Ascending aorta (tissue), 2 donors: ENCODE measurements at regions not wholly inside any gene's neighbourhood (a gene's known extent, or its start where the extent isn't known, plus 50 kb on each side); places are given as distances from the start of the nearest gene placed in this dataset.

Experiments used
- DNase-seq, 2 donors: peaks; one replicate each; pipeline ENCODE4 v3.0.0-alpha.2; 2019; ENCODE audit warnings: low spot score in 2 of 2
- H3K27ac ChIP-seq, 2 donors: fragments of 200-600 bp; sonication (generic); one replicate each; pipeline ENCODE4 v1.5.1; 2016 to 2017; ENCODE audit warnings: mild to moderate bottlenecking in 1 of 2
- H3K27me3 ChIP-seq: fragments of 200-600 bp; sonication (generic); one replicate; pipeline ENCODE4 v1.5.1; 2017
- H3K36me3 ChIP-seq, 2 donors: fragments of 200-600 bp; sonication (generic); one replicate each; pipeline ENCODE4 v1.5.1; 2016
- H3K4me1 ChIP-seq, 2 donors: fragments of 200-600 bp; sonication (generic); one replicate each; pipeline ENCODE4 v1.5.1; 2016 to 2017; ENCODE audit warnings: mild to moderate bottlenecking in 1 of 2
- H3K4me3 ChIP-seq, 2 donors: fragments of 200-600 bp; sonication (generic); one replicate each; pipeline ENCODE4 v1.5.1; 2016 to 2017; ENCODE audit warnings: mild to moderate bottlenecking in 1 of 2
- H3K9me3 ChIP-seq, 2 donors: fragments of 200-600 bp; sonication (generic); one replicate each; pipeline ENCODE4 v1.5.1; 2016
- intact Hi-C: fragments of 100-400 bp; cut with DNase I; formaldehyde crosslinking; loops from one replicate; pipeline ENCODE4 v1.15.1; 2023
- TF ChIP-seq, protein P1 (sequence below), 3 experiments: fragments of 200-600 bp in 2 of 3; fragments of 450-650 bp in 1 of 3; sonication (generic) in 2 of 3; IDR thresholded peaks; one replicate each; pipeline ENCODE4 v1.5.1; 2016 to 2019; ENCODE audit warnings: antibody characterized with exemption in 3 of 3, mild to moderate bottlenecking in 1 of 3, moderate library complexity in 1 of 3

DNA sequence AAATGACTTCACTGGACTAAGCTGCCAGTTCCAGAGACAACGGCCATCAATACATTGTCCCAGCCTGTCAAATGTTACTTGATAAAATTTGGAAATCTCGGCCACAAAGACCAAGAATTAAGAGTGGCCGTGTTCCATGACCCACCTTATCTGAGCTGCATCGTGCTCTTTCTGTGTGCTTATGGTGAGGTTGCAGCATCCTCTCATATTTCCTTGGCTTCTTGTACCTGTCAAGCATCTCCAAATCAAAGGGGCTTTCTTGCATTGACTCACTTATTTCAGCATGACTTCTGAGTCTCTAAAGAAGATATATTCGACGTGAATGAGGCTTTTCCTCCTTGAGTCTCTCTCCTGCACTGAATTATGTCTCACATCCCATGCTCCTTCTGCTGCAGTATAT, 421.7 kb downstream of the MCTP2 start:
- Histone ChIP-seq H3K27me3 (no peaks in the 10 kb centered on the region), H3K36me3 (no peaks in the 10 kb centered on the region), H3K4me3 (no peak overlapping the region), H3K27ac (no peak overlapping the region), H3K9me3 (no peaks in the 10 kb centered on the region), H3K4me1 (no peaks in the 10 kb centered on the region)
- TF ChIP-seq, protein P1, sequence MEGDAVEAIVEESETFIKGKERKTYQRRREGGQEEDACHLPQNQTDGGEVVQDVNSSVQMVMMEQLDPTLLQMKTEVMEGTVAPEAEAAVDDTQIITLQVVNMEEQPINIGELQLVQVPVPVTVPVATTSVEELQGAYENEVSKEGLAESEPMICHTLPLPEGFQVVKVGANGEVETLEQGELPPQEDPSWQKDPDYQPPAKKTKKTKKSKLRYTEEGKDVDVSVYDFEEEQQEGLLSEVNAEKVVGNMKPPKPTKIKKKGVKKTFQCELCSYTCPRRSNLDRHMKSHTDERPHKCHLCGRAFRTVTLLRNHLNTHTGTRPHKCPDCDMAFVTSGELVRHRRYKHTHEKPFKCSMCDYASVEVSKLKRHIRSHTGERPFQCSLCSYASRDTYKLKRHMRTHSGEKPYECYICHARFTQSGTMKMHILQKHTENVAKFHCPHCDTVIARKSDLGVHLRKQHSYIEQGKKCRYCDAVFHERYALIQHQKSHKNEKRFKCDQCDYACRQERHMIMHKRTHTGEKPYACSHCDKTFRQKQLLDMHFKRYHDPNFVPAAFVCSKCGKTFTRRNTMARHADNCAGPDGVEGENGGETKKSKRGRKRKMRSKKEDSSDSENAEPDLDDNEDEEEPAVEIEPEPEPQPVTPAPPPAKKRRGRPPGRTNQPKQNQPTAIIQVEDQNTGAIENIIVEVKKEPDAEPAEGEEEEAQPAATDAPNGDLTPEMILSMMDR (IDR thresholded peaks at IDR 0.05): no peak
- intact Hi-C loops: no loop called here
- no peak for DNase-seq

DNA sequence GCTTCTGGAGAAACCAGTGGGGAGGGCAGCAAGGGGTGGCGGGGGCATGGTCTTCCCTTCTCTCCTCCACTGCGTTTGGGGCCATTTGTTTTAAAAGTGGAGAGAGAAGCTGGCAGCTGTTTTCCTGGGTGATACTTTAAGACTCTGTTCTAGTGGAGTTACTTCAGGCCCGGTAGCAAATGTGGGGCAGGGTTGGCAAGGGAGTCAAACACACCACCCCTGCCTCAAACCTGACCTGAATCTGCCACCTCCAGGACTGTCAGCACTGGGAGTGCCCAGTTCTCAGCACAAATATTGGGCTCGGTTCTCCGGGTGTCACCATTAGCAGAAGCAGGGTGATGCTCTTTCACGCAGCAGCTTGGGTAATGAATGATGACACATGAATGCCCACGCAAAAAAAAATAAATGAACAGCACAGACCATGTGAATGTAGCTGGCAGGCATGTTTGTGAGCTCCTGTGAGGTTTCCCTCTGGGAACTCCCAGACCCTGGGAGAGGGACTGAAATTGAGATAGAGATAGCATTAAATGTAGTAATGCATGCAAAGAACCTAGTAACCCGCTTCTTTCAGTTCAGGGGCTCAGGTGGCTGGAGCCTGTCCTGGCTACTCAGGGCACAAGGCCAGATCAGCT, 424.0 kb downstream of the MCTP2 start:
- H3K27me3 ChIP-seq: no peaks in the 10 kb centered on the region
- TF ChIP-seq, protein P1 (IDR thresholded peaks at IDR 0.05): no peak
- no peak for DNase-seq

DNA sequence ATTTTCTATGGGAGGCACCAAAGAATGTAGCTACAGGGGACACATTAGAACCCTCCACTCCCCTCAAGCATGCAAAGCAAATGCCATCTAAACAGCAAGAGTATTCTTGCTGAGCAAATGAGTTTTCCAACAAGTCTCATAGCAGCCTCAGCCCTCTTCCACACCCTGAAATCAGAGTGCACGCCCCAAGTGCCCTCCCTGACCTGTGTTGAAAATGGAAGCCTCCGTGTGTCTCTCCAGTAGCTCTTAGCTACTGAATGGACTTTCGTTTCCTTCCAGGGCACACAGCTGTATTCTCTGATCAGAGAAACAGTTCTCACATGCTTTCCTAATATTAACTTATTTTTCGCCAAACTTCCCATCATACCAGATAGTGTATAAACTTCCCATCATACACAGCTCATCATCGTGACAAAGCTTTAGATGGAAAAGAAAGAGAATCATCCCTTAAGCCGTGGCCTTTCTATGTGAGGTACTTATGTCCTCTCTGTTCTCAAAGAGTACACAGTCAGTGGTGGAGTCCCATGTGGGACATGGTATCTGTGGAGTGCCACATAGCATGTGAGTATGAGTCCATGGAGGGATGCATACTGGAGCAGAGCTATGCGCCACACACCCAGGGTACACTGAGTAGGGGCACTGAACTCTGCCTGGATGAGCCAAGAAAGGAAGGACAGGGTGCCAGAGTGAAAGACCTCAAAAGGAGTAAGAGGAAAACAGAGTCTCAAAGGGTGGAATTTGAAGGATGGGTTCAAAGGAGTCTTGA, 434.5 kb downstream of the MCTP2 start:
- intact Hi-C loops: no loop called here
- no peaks in the 10 kb centered on the region for H3K27me3 ChIP-seq
- H3K9me3 ChIP-seq: no peaks in the 10 kb centered on the region
- no peaks in the 10 kb centered on the region for H3K36me3 ChIP-seq
- H3K4me1 ChIP-seq: no peaks in the 10 kb centered on the region
- no peak overlapping the region for H3K4me3 ChIP-seq
- TF ChIP-seq, protein P1 (IDR thresholded peaks at IDR 0.05): no peak
- DNase-seq: no peak
- no peak overlapping the region for H3K27ac ChIP-seq

More for the DNA sequence above, 424.0 kb downstream of the MCTP2 start:
- H3K27ac ChIP-seq: no peak overlapping the region
- no peaks in the 10 kb centered on the region for H3K9me3 ChIP-seq
- intact Hi-C loops: no loop called here
- H3K36me3 ChIP-seq: no peaks in the 10 kb centered on the region
- no peaks in the 10 kb centered on the region for H3K4me1 ChIP-seq
- no peak overlapping the region for H3K4me3 ChIP-seq

DNA sequence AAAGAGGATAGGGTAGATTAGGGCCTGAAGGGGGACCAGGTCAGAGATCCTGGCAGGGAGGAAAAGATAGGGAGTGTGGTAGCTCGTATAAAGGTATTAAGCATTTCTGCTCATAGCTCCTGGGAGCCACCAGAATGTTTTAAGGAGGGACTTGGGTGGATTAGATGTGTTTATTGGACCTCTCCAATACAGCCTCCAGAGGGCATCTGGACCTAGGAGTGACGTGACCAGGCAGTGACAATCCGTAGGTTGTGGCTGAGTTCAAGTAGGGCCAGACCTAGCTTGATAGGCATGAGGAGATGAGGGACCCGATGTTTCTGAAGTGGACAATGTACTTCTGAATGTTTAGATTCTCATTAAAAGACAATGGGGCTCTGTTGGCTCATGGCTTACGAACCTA, 435.2 kb downstream of the MCTP2 start:
- TF ChIP-seq, protein P1 (IDR thresholded peaks at IDR 0.05): no peak
- H3K9me3 ChIP-seq: no peaks in the 10 kb centered on the region
- no peaks in the 10 kb centered on the region for H3K36me3 ChIP-seq
- DNase-seq: no peak
- H3K27ac ChIP-seq: no peak overlapping the region
- no peaks in the 10 kb centered on the region for H3K4me1 ChIP-seq
- H3K27me3 ChIP-seq: no peaks in the 10 kb centered on the region
- intact Hi-C loops: no loop called here
- no peak overlapping the region for H3K4me3 ChIP-seq

DNA sequence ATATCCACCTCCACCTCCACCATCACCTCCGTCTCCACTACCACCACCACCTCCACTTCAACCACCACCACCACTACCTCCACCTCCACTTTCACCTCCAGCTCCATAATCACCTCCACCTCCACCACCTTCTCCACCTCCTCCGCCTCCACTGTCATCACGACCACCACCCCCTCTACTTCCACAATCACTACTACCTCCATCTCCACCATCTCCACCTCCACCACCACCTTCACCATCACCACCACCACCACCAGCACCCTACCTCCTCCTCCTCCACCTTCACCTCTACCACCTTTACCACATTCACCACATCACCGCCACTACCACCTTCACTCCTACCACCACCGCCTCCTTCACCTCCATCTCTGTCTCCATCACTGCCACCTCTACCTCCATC, 435.7 kb downstream of the MCTP2 start:
- intact Hi-C loops: no loop called here

More for the DNA sequence above, 435.7 kb downstream of the MCTP2 start:
- no peaks in the 10 kb centered on the region for H3K9me3 ChIP-seq
- H3K4me1 ChIP-seq: no peaks in the 10 kb centered on the region
- no peak for DNase-seq
- TF ChIP-seq, protein P1 (IDR thresholded peaks at IDR 0.05): no peak
- no peaks in the 10 kb centered on the region for H3K27me3 ChIP-seq
- H3K27ac ChIP-seq: no peak overlapping the region
- no peak overlapping the region for H3K4me3 ChIP-seq
- no peaks in the 10 kb centered on the region for H3K36me3 ChIP-seq
